ENCODE measurements at regions not wholly inside any gene's neighbourhood (a gene's known extent, or its start where the extent isn't known, plus 50 kb on each side); places are given as distances from the start of the nearest gene placed in this dataset.

- TF ChIP-seq POLR2A (IDR thresholded peaks at IDR 0.05; ENCODE audit: low read depth, low read length) (no peak), POLR2AphosphoS5 (IDR thresholded peaks at IDR 0.05; ENCODE audit: low read depth, low read length) (no peak), TAF1 (IDR thresholded peaks at IDR 0.05; ENCODE audit: borderline replicate concordance, low read depth, low read length) (no peak)
Observed at GRCh38 chr19:31831421-31832175, 482.4 kb upstream of the TSHZ3 start.

Data from GM12892 (cell line).